Brain microvascular endothelial cell (primary cell): ENCODE measurements at regions not wholly inside any gene's neighbourhood (a gene's known extent, or its start where the extent isn't known, plus 50 kb on each side); places are given as distances from the start of the nearest gene placed in this dataset.

Experiments used
- DNase-seq: peaks from one replicate; pipeline ENCODE4 v3.0.0-alpha.2; 2020
- H3K27ac ChIP-seq: fragments of 250-450 bp; sonication (Bioruptor Pico); 2 replicates; pipeline ENCODE4 v1.5.1; 2020; ENCODE audit warnings: mild to moderate bottlenecking, moderate library complexity
- H3K27me3 ChIP-seq: fragments of 250-450 bp; sonication (Bioruptor Pico); replicated peaks from 2 replicates; pipeline ENCODE4 v1.5.1; 2020; ENCODE audit warnings: mild to moderate bottlenecking
- H3K36me3 ChIP-seq: fragments of 250-450 bp; sonication (Bioruptor Pico); replicated peaks from 2 replicates; pipeline ENCODE4 v1.5.1; 2020; ENCODE audit warnings: mild to moderate bottlenecking
- H3K4me3 ChIP-seq: 2 replicates; pipeline ENCODE4 v1.5.1; 2011; ENCODE audit warnings: low read depth, mild to moderate bottlenecking, control low read depth, low read length, moderate library complexity
- in situ Hi-C: cut with HindIII; loops from 2 replicates; pipeline ENCODE4 v1.10.0; 2017; ENCODE audit warnings: low sequenced_read_pairs, low pct_ligation_motif_present
- TF ChIP-seq, protein P1 (sequence below): IDR thresholded peaks from 2 replicates; pipeline ENCODE4 v1.5.1; 2011; ENCODE audit warnings: low read depth, mild to moderate bottlenecking, moderate library complexity, low read length, control low read depth, inconsistent platforms; ENCODE audit errors: missing control alignments

DNA sequence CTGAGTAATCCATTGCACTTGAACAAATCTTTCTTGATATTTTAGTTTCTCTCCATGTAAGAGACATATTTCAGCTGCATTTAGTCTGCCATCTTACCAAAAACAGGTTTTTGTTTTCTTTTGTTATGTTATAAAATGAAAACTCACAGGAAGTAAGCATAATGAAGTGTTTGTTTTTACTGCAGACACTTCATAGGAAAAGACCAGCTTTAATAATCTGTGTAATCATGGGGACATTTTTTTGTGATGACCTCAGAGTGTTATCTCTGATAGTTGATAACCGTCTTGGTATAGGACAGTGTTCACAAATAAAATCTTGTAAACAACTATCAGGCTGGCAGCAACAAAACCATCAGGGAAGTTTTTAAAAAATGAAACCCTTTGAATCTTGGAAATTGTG, 266.2 kb upstream of the OR4E1 start:
- H3K4me3 ChIP-seq, result no peak overlapping the region
- H3K27ac ChIP-seq, result no peak overlapping the region
- in situ Hi-C loops, result no loop called here
- DNase-seq, result no peak
- H3K27me3 ChIP-seq, result no peaks in the 10 kb centered on the region
- TF ChIP-seq, protein P1, sequence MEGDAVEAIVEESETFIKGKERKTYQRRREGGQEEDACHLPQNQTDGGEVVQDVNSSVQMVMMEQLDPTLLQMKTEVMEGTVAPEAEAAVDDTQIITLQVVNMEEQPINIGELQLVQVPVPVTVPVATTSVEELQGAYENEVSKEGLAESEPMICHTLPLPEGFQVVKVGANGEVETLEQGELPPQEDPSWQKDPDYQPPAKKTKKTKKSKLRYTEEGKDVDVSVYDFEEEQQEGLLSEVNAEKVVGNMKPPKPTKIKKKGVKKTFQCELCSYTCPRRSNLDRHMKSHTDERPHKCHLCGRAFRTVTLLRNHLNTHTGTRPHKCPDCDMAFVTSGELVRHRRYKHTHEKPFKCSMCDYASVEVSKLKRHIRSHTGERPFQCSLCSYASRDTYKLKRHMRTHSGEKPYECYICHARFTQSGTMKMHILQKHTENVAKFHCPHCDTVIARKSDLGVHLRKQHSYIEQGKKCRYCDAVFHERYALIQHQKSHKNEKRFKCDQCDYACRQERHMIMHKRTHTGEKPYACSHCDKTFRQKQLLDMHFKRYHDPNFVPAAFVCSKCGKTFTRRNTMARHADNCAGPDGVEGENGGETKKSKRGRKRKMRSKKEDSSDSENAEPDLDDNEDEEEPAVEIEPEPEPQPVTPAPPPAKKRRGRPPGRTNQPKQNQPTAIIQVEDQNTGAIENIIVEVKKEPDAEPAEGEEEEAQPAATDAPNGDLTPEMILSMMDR, result no peak
- no peaks in the 10 kb centered on the region for H3K36me3 ChIP-seq

DNA sequence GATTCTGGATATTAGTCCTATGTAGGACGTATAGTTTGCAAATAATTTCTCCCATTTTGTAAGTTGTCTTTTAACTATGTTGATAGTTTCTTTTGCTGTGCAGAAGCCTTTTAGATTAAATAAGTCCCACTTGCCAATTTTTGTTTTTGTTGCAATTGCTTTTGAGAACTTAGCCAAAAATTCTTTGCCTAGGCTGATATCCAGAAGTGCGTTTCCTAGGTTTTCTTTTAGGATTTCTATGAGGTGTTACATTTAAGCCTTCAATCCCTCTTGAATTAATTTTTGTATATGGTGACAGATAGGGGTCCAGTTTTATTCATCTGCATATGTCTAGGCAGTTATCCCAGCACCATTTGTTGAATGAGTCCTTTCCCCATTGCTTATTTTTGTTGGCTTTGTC, 264.4 kb upstream of the OR4E1 start:
- DNase-seq, result no peak
- Histone ChIP-seq H3K36me3 (no peaks in the 10 kb centered on the region), H3K4me3 (no peak overlapping the region), H3K27ac (no peak overlapping the region), H3K27me3 (no peaks in the 10 kb centered on the region)
- TF ChIP-seq, protein P1, result no peak
- in situ Hi-C loops, result no loop called here

DNA sequence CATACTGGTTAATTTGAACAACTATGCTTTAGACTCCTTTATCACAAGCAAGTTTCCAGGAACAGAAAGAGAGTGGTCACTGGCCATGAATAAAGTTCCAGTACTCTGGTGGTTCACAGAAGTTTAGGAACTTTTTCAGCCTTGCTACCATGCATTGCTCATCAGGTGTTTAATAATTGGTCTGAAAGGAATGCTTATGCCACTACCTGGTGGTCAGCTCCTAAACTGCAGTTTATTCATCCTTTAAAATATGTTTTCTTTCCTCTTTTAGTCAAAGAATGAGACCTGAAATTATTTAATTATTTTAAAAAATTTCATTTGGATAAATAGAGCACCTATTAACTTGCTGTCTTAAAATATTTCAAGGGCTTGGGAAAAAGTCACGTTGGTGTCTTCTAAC, 260.1 kb upstream of the OR4E1 start:
- H3K27me3 ChIP-seq, result no peaks in the 10 kb centered on the region
- no peak overlapping the region for H3K4me3 ChIP-seq
- no peak overlapping the region for H3K27ac ChIP-seq
- DNase-seq, result no peak
- in situ Hi-C loops, result no loop called here
- TF ChIP-seq, protein P1, result peak; percentile 35
- H3K36me3 ChIP-seq, result no peaks in the 10 kb centered on the region

DNA sequence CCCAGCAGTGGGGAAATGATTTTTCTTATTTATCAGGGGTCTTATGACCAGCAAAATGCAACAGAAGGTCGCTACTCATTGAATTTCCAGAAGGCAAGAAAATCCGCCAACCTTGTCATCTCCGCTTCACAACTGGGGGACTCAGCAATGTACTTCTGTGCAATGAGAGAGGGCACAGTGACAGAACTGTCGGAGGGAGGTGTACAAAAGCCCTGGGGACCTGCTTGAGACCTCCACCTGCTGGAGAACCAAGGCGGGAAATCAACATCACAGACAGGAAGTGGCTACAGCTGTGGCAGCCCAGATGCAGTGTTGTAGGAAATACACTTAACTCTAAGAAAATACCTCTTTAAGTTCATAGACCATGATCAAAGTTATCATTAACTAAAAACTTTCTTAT, 250.9 kb upstream of the OR4E1 start:
- Histone ChIP-seq H3K36me3 (no peaks in the 10 kb centered on the region), H3K27ac (no peak overlapping the region), H3K27me3 (no peaks in the 10 kb centered on the region), H3K4me3 (no peak overlapping the region)
- no peak for DNase-seq
- in situ Hi-C loops, result no loop called here
- TF ChIP-seq, protein P1, result no peak

DNA sequence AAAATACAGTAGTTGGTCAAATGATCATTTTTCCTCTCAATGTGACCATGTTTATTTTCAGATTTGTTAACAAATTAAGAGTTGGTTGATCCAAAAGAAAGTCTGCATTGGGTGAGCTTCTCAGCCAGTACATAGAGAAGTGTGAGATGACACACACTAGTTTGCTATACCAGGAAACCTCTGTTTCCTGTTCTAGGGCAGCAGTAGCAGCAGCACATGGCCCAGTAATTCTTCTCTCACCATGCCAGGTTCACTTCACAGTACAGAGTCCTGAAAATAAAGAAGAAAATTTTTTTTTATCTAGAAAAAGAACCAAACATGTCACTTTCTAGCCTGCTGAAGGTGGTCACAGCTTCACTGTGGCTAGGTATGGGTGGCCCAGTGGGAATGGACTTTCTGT, 250.2 kb upstream of the OR4E1 start:
- Histone ChIP-seq H3K36me3 (no peaks in the 10 kb centered on the region), H3K4me3 (no peak overlapping the region), H3K27ac (no peak overlapping the region), H3K27me3 (no peaks in the 10 kb centered on the region)
- TF ChIP-seq, protein P1, result no peak
- DNase-seq, result no peak
- in situ Hi-C loops, result no loop called here

DNA sequence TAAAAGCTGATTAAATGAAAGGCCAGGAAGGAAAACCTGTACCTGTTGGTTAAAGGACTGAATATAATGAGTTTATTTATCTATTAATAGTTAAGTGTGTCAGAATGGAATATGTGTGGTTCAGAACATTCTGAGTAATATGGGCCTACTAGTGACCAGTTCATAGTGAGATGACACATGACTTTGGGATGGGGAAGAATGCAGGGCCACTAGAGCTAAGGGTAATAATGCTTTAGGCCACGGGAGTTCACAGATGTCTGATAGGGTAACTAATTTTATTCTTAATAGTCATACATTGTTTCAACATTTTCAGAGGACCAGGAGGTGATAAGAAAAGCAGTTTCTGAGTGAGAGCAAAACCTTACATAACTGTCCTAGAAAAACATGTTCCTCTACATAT, 247.8 kb upstream of the OR4E1 start:
- H3K36me3 ChIP-seq, result no peaks in the 10 kb centered on the region
- TF ChIP-seq, protein P1, result no peak
- DNase-seq, result no peak
- H3K27ac ChIP-seq, result no peak overlapping the region
- H3K4me3 ChIP-seq, result no peak overlapping the region
- H3K27me3 ChIP-seq, result no peaks in the 10 kb centered on the region
- in situ Hi-C loops, result no loop called here
